ENCODE measurements at regions not wholly inside any gene's neighbourhood (a gene's known extent, or its start where the extent isn't known, plus 50 kb on each side); places are given as distances from the start of the nearest gene placed in this dataset.

DNA sequence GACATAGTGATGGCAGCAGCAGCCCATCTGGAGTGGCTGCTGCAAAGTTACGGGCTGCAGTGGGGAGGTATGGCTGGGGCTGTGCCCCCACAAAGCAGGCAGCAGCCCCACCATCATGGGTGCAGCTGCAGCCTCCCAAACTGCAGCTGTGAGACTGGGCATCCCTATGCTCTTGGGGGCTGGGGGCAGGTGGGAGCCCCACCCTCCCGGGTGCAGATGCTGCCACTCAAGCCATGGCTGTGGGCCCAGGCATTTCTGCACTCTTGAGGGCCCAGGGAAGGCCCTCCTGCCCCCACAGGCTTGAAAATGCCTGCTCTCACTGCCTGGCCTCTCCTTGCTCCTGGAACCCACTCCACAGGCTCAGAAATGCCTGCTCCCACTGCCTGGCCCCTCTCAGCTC, 389.4 kb downstream of the TEX13C start:
- Histone ChIP-seq H3K4me1 (ENCODE audit: control insufficient read depth, extremely low read depth, insufficient read depth, low read length) (no peaks in the 10 kb centered on the region), H3K9ac (replicated peaks; ENCODE audit: extremely low read depth, insufficient read depth, low read length) (no peak overlapping the region), H2AFZ (ENCODE audit: low read depth, low read length) (no peak overlapping the region), H4K20me1 (replicated peaks; ENCODE audit: control insufficient read depth, extremely low read depth, insufficient read depth, low read length) (no peaks in the 10 kb centered on the region), H3K27me3 (ENCODE audit: control insufficient read depth in 2 of 2, insufficient read depth in 2 of 2, low read length in 2 of 2) (no peaks in the 10 kb centered on the region), H3K4me3 (replicated peaks in 1 of 3; ENCODE audit: insufficient read depth in 1 of 3, low read depth in 1 of 3, low read length in 3 of 3) (no peak overlapping the region), H3K36me3 (ENCODE audit: control insufficient read depth in 2 of 2, extremely low read depth in 1 of 2, insufficient read depth in 2 of 2, low read length in 2 of 2) (no peaks in the 10 kb centered on the region), H3K9me3 (replicated peaks; ENCODE audit: control insufficient read depth, insufficient read depth, low read length) (no peaks in the 10 kb centered on the region), H3K27ac (ENCODE audit: insufficient read depth, low read depth, low read length) (no peak overlapping the region), H3K9me1 (replicated peaks; ENCODE audit: control insufficient read depth, extremely low read depth, insufficient read depth, low read length) (no peaks in the 10 kb centered on the region), H3K79me2 (ENCODE audit: control insufficient read depth, insufficient read depth, low read length) (no peaks in the 10 kb centered on the region), H3K4me2 (ENCODE audit: insufficient read depth, low read length) (no peak overlapping the region)
- CTCF ChIA-PET, result no interaction called here
- no peak for TF ChIP-seq FOS (IDR thresholded peaks at IDR 0.05; ENCODE audit: borderline replicate concordance, insufficient read depth, low read length)
- TF ChIP-seq JUN (IDR thresholded peaks at IDR 0.05; ENCODE audit: borderline replicate concordance, insufficient read depth, insufficient read length, low read depth), result no peak
- no peak for TF ChIP-seq POLR2A (IDR thresholded peaks at IDR 0.05; ENCODE audit: low read depth, low read length)
- TF ChIP-seq, protein P1, sequence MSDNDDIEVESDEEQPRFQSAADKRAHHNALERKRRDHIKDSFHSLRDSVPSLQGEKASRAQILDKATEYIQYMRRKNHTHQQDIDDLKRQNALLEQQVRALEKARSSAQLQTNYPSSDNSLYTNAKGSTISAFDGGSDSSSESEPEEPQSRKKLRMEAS (IDR thresholded peaks at IDR 0.05; ENCODE audit: insufficient read depth, insufficient read length), result no peak
- no peak for TF ChIP-seq CTCF (IDR thresholded peaks at IDR 0.05; ENCODE audit: extremely low read depth in 1 of 2, insufficient read depth in 1 of 2, low read depth in 1 of 2, low read length in 2 of 2)
- TF ChIP-seq EZH2 (IDR thresholded peaks at IDR 0.05; ENCODE audit: borderline replicate concordance, low read depth, low read length, severe bottlenecking), result no peak
- no peak for TF ChIP-seq POLR2AphosphoS5 (IDR thresholded peaks at IDR 0.05; ENCODE audit: insufficient read depth, low read depth, low read length)
- TF ChIP-seq GATA2 (IDR thresholded peaks at IDR 0.05; ENCODE audit: insufficient read depth, insufficient read length, low read depth, low read length), result no peak
- no peak for TF ChIP-seq MYC (IDR thresholded peaks at IDR 0.05; ENCODE audit: low read depth, low read length)
- FAIRE-seq (no peak), DNase-seq (ENCODE audit: low read depth, low spot score) (no peak)
- POLR2A ChIA-PET, result no interaction called here
- dilution Hi-C loops (cut with MboI; ENCODE audit: extremely low pct_ligation_motif_present, low sequenced_read_pairs), result no loop called here
- intact Hi-C loops (cut with micrococcal nuclease), result no loop called here
- no TSS peak for BruUV-seq (replicated peaks)
